Pancreas (tissue), 10 donors: ENCODE measurements at regions not wholly inside any gene's neighbourhood (a gene's known extent, or its start where the extent isn't known, plus 50 kb on each side); places are given as distances from the start of the nearest gene placed in this dataset.

Source experiments
- ATAC-seq, 4 donors: fragments of 200-7000 bp; cut with Tn5 transposase; one replicate each; pipeline versions ENCODE4 v1.8.0 to v1.9.1; 2020; ENCODE audit warnings: mild to moderate bottlenecking in 4 of 4, moderate library complexity in 4 of 4
- DNase-seq, 6 donors: peaks; one replicate each; pipeline ENCODE4 v3.0.0-alpha.2; 2020
- FAIRE-seq: peaks from 2 replicates; lab custom pipeline; 2012; peaks lifted over from hg19 to GRCh38; lab: Jason Lieb, UNC
- H3K27ac ChIP-seq, 4 donors: fragments of 200-600 bp; sonication (generic); 1 replicate in 3 of 4; 2 replicates in 1 of 4; pipeline versions ENCODE4 v1.5.0 to v1.8.0; 2020
- H3K27me3 ChIP-seq, 4 donors: fragments of 200-600 bp; one replicate each; pipeline ENCODE4 v1.8.0; 2021
- H3K36me3 ChIP-seq, 3 donors: fragments of 200-600 bp; sonication (generic) in 1 of 3; one replicate each; pipeline versions ENCODE4 v1.5.0 to v1.8.0; 2020 to 2021
- H3K4me1 ChIP-seq, 3 donors: fragments of 200-600 bp; one replicate each; pipeline ENCODE4 v1.8.0; 2021
- H3K4me3 ChIP-seq, 4 donors: fragments of 200-600 bp; sonication (generic) in 2 of 4; one replicate each; pipeline versions ENCODE4 v1.5.0 to v1.8.0; 2020 to 2021
- H3K9me3 ChIP-seq, 4 donors: fragments of 200-600 bp; one replicate each; pipeline ENCODE4 v1.8.0; 2021
- CTCF ChIP-seq, 4 donors: fragments of 200-600 bp; sonication (generic) in 3 of 4; IDR thresholded peaks; one replicate each; pipeline versions ENCODE4 v1.5.0 to v1.8.0; 2021; ENCODE audit warnings: antibody characterized with exemption in 4 of 4
- WGBS, 2 donors: extraction: QIAGEN DNeasy Blood & Tissue Kit; methylation state at CpG; one replicate each; pipeline ENCODE4 v1.1.7; 2013; 5-methylcytosine and 5-hydroxymethylcytosine counted together
- intact Hi-C, 3 donors: fragments of 100-400 bp; cut with DNase I; formaldehyde crosslinking; loops; one replicate each; pipeline versions ENCODE4 v1.11.1 to v1.14.2; 2022
- donor health status: healthy with polysubstance abuse.
- donor health status: DM: no; HTN: no; CAD: no; lungs with moderate emphysema.
- donor health status: DM: no; HTN: no; CAD: no.
- donor health status: control.
- donor health status: control.
- donor health status: Bipolar disorder and iron deficiency.
- donor health status: DM: yes; HTN: yes; CAD: no.
- donor health status: DM: no; HTN: no; CAD: no.
- donor health status: DM: no; HTN: no; CAD: no.
- donor health status: DM: yes; HTN: yes; CAD: no.

GRCh38 chr7:131224996-131225395 lies 102.7 kb upstream of the MKLN1 start:
- Histone ChIP-seq H3K27me3 (no peaks in the 10 kb centered on the region), H3K27ac (peak overlapping the region in 3 of 4 donors; percentile 54 to 86 (median 84)), H3K9me3 (no peaks in the 10 kb centered on the region), H3K4me3 (no peak overlapping the region), H3K4me1 (peaks cover 10 to 22% (median 11%) of the 10 kb centered on the region in 3 donors), H3K36me3 (no peaks in the 10 kb centered on the region)
- FAIRE-seq (no peak), ATAC-seq (no peak), DNase-seq (no peak)
- no peak for TF ChIP-seq CTCF (IDR thresholded peaks at IDR 0.05)
- WGBS, 2 donors, result 96% methylated on average over 6 of the region's 6 CpGs
- intact Hi-C loops, result no loop called here

GRCh38 chr7:131225619-131226513 lies 101.8 kb upstream of the MKLN1 start:
- intact Hi-C loops, result no loop called here
- Histone ChIP-seq H3K27ac (peak overlapping the region; percentile 54 to 86 (median 70)), H3K27me3 (no peaks in the 10 kb centered on the region), H3K9me3 (no peaks in the 10 kb centered on the region), H3K4me1 (peaks cover 10 to 22% (median 11%) of the 10 kb centered on the region in 3 donors), H3K36me3 (no peaks in the 10 kb centered on the region), H3K4me3 (no peak overlapping the region)
- TF ChIP-seq CTCF (IDR thresholded peaks at IDR 0.05), result no peak
- WGBS, 2 donors, result 35% methylated on average over 9 of the region's 9 CpGs
- ATAC-seq, result peak; percentile 80 to 91 (median 86)
- peak; percentile 52 to 84 (median 70) for DNase-seq
- no peak for FAIRE-seq

GRCh38 chr7:131226514-131226865 lies 101.2 kb upstream of the MKLN1 start:
- Histone ChIP-seq H3K4me1 (peaks cover 10 to 22% (median 11%) of the 10 kb centered on the region in 3 donors), H3K27ac (peak overlapping the region in 3 of 4 donors; percentile 20 to 86 (median 84)), H3K36me3 (no peaks in the 10 kb centered on the region), H3K4me3 (no peak overlapping the region), H3K9me3 (no peaks in the 10 kb centered on the region), H3K27me3 (no peaks in the 10 kb centered on the region)
- TF ChIP-seq CTCF (IDR thresholded peaks at IDR 0.05), result no peak
- intact Hi-C loops, result no loop called here
- no peak for DNase-seq
- no peak for FAIRE-seq
- no peak for ATAC-seq

GRCh38 chr7:131231381-131232220 lies 96.1 kb upstream of the MKLN1 start:
- ATAC-seq (peak in 2 of 4 donors; percentile 29 to 78), FAIRE-seq (no peak), DNase-seq (peak in 1 of 6 donors; percentile 47)
- no peaks in the 10 kb centered on the region for H3K27me3 ChIP-seq
- TF ChIP-seq CTCF (IDR thresholded peaks at IDR 0.05), result no peak
- H3K36me3 ChIP-seq, result no peaks in the 10 kb centered on the region
- no peak overlapping the region for H3K4me3 ChIP-seq
- H3K9me3 ChIP-seq, result no peaks in the 10 kb centered on the region
- WGBS, 2 donors, result 74 to 83% methylated on average over 10 of the region's 10 CpGs
- intact Hi-C loops, result no loop called here
- peak overlapping the region in 2 of 4 donors; percentile 30 to 40 for H3K27ac ChIP-seq
- peaks cover 0 to 10% (median 0%) of the 10 kb centered on the region in 3 donors for H3K4me1 ChIP-seq
